ENCODE measurements at regions not wholly inside any gene's neighbourhood (a gene's known extent, or its start where the extent isn't known, plus 50 kb on each side); places are given as distances from the start of the nearest gene placed in this dataset.

GRCh38 chr4:123198706-123199105 lies 197.9 kb upstream of the SPRY1 start:
- no peaks in the 10 kb centered on the region for H3K27me3 ChIP-seq (ENCODE audit: control insufficient read depth, insufficient read depth, low read length)
- no peak for DNase-seq
- no peaks in the 10 kb centered on the region for H3K4me1 ChIP-seq (ENCODE audit: control insufficient read depth, insufficient read depth, low read length)
- no peak overlapping the region for H3K27ac ChIP-seq (ENCODE audit: low read length)
- H3K36me3 ChIP-seq (ENCODE audit: control insufficient read depth, insufficient read depth, low read length) = no peaks in the 10 kb centered on the region
- no CpG with 5 or more reads among the region's 2 CpGs for WGBS (ENCODE audit: insufficient coverage)
- no peaks in the 10 kb centered on the region for H3K9me3 ChIP-seq (replicated peaks; ENCODE audit: control insufficient read depth, low read depth, low read length)
- H3K4me3 ChIP-seq (ENCODE audit: low read length) = no peak overlapping the region

- WGBS (ENCODE audit: insufficient coverage) = 57% methylated on average over 1 of the region's 7 CpGs
- H3K36me3 ChIP-seq (ENCODE audit: control insufficient read depth, insufficient read depth, low read length) = no peaks in the 10 kb centered on the region
- peak; percentile 40 for DNase-seq
Observed at GRCh38 chr4:123200051-123200940, 196.3 kb upstream of the SPRY1 start.

GRCh38 chr4:123204737-123205136 lies 191.9 kb upstream of the SPRY1 start:
- Histone ChIP-seq H3K4me3 (ENCODE audit: low read length) (no peak overlapping the region), H3K9me3 (replicated peaks; ENCODE audit: control insufficient read depth, low read depth, low read length) (no peaks in the 10 kb centered on the region), H3K4me1 (ENCODE audit: control insufficient read depth, insufficient read depth, low read length) (no peaks in the 10 kb centered on the region), H3K36me3 (ENCODE audit: control insufficient read depth, insufficient read depth, low read length) (no peaks in the 10 kb centered on the region), H3K27ac (ENCODE audit: low read length) (no peak overlapping the region), H3K27me3 (ENCODE audit: control insufficient read depth, insufficient read depth, low read length) (no peaks in the 10 kb centered on the region)
- no peak for DNase-seq
- no CpG with 5 or more reads among the region's 1 CpG for WGBS (ENCODE audit: insufficient coverage)

More at GRCh38 chr4:123200051-123200940, 196.3 kb upstream of the SPRY1 start:
- Histone ChIP-seq H3K4me3 (ENCODE audit: low read length) (no peak overlapping the region), H3K4me1 (ENCODE audit: control insufficient read depth, insufficient read depth, low read length) (no peaks in the 10 kb centered on the region), H3K27ac (ENCODE audit: low read length) (no peak overlapping the region), H3K27me3 (ENCODE audit: control insufficient read depth, insufficient read depth, low read length) (no peaks in the 10 kb centered on the region), H3K9me3 (replicated peaks; ENCODE audit: control insufficient read depth, low read depth, low read length) (no peaks in the 10 kb centered on the region)

GRCh38 chr4:123206016-123206415 lies 190.6 kb upstream of the SPRY1 start:
- H3K27ac ChIP-seq (ENCODE audit: low read length) = no peak overlapping the region
- no peak for DNase-seq
- no peaks in the 10 kb centered on the region for H3K4me1 ChIP-seq (ENCODE audit: control insufficient read depth, insufficient read depth, low read length)
- no peak overlapping the region for H3K4me3 ChIP-seq (ENCODE audit: low read length)
- H3K9me3 ChIP-seq (replicated peaks; ENCODE audit: control insufficient read depth, low read depth, low read length) = no peaks in the 10 kb centered on the region
- no peaks in the 10 kb centered on the region for H3K27me3 ChIP-seq (ENCODE audit: control insufficient read depth, insufficient read depth, low read length)
- no CpG with 5 or more reads among the region's 3 CpGs for WGBS (ENCODE audit: insufficient coverage)
- no peaks in the 10 kb centered on the region for H3K36me3 ChIP-seq (ENCODE audit: control insufficient read depth, insufficient read depth, low read length)

GRCh38 chr4:123209436-123209835 lies 187.2 kb upstream of the SPRY1 start:
- H3K27ac ChIP-seq (ENCODE audit: low read length) = no peak overlapping the region
- H3K4me3 ChIP-seq (ENCODE audit: low read length) = no peak overlapping the region
- no peaks in the 10 kb centered on the region for H3K4me1 ChIP-seq (ENCODE audit: control insufficient read depth, insufficient read depth, low read length)
- no peak for DNase-seq
- H3K9me3 ChIP-seq (replicated peaks; ENCODE audit: control insufficient read depth, low read depth, low read length) = no peaks in the 10 kb centered on the region
- WGBS (ENCODE audit: insufficient coverage) = no CpG with 5 or more reads among the region's 4 CpGs
- H3K36me3 ChIP-seq (ENCODE audit: control insufficient read depth, insufficient read depth, low read length) = no peaks in the 10 kb centered on the region
- no peaks in the 10 kb centered on the region for H3K27me3 ChIP-seq (ENCODE audit: control insufficient read depth, insufficient read depth, low read length)

- no CpG with 5 or more reads among the region's 1 CpG for WGBS (ENCODE audit: insufficient coverage)
- no peak overlapping the region for H3K27ac ChIP-seq (ENCODE audit: low read length)
- no peaks in the 10 kb centered on the region for H3K27me3 ChIP-seq (ENCODE audit: control insufficient read depth, insufficient read depth, low read length)
- H3K4me3 ChIP-seq (ENCODE audit: low read length) = no peak overlapping the region
- DNase-seq = no peak
- H3K9me3 ChIP-seq (replicated peaks; ENCODE audit: control insufficient read depth, low read depth, low read length) = no peaks in the 10 kb centered on the region
- no peaks in the 10 kb centered on the region for H3K4me1 ChIP-seq (ENCODE audit: control insufficient read depth, insufficient read depth, low read length)
- no peaks in the 10 kb centered on the region for H3K36me3 ChIP-seq (ENCODE audit: control insufficient read depth, insufficient read depth, low read length)
Observed at GRCh38 chr4:123215536-123215935, 181.1 kb upstream of the SPRY1 start.

- no peak for DNase-seq
- H3K27ac ChIP-seq (ENCODE audit: low read length) = no peak overlapping the region
- H3K4me3 ChIP-seq (ENCODE audit: low read length) = no peak overlapping the region
- WGBS (ENCODE audit: insufficient coverage) = no CpG with 5 or more reads among the region's 1 CpG
- H3K9me3 ChIP-seq (replicated peaks; ENCODE audit: control insufficient read depth, low read depth, low read length) = no peaks in the 10 kb centered on the region
- no peaks in the 10 kb centered on the region for H3K4me1 ChIP-seq (ENCODE audit: control insufficient read depth, insufficient read depth, low read length)
- no peaks in the 10 kb centered on the region for H3K27me3 ChIP-seq (ENCODE audit: control insufficient read depth, insufficient read depth, low read length)
- no peaks in the 10 kb centered on the region for H3K36me3 ChIP-seq (ENCODE audit: control insufficient read depth, insufficient read depth, low read length)
Observed at GRCh38 chr4:123216543-123216942, 180.1 kb upstream of the SPRY1 start.

GRCh38 chr4:123216946-123217345 lies 179.6 kb upstream of the SPRY1 start:
- no peak overlapping the region for H3K27ac ChIP-seq (ENCODE audit: low read length)
- H3K9me3 ChIP-seq (replicated peaks; ENCODE audit: control insufficient read depth, low read depth, low read length) = no peaks in the 10 kb centered on the region
- no peaks in the 10 kb centered on the region for H3K4me1 ChIP-seq (ENCODE audit: control insufficient read depth, insufficient read depth, low read length)
- no peaks in the 10 kb centered on the region for H3K27me3 ChIP-seq (ENCODE audit: control insufficient read depth, insufficient read depth, low read length)
- DNase-seq = peak; percentile 6
- no peaks in the 10 kb centered on the region for H3K36me3 ChIP-seq (ENCODE audit: control insufficient read depth, insufficient read depth, low read length)
- no peak overlapping the region for H3K4me3 ChIP-seq (ENCODE audit: low read length)

GRCh38 chr4:123217664-123218063 lies 178.9 kb upstream of the SPRY1 start:
- H3K27ac ChIP-seq (ENCODE audit: low read length) = no peak overlapping the region
- peak; percentile 5 for DNase-seq
- no peaks in the 10 kb centered on the region for H3K4me1 ChIP-seq (ENCODE audit: control insufficient read depth, insufficient read depth, low read length)
- WGBS (ENCODE audit: insufficient coverage) = no CpG with 5 or more reads among the region's 2 CpGs
- no peaks in the 10 kb centered on the region for H3K36me3 ChIP-seq (ENCODE audit: control insufficient read depth, insufficient read depth, low read length)
- no peaks in the 10 kb centered on the region for H3K9me3 ChIP-seq (replicated peaks; ENCODE audit: control insufficient read depth, low read depth, low read length)
- H3K27me3 ChIP-seq (ENCODE audit: control insufficient read depth, insufficient read depth, low read length) = no peaks in the 10 kb centered on the region
- H3K4me3 ChIP-seq (ENCODE audit: low read length) = no peak overlapping the region

- Histone ChIP-seq H3K4me3 (ENCODE audit: low read length) (no peak overlapping the region), H3K27ac (ENCODE audit: low read length) (no peak overlapping the region), H3K9me3 (replicated peaks; ENCODE audit: control insufficient read depth, low read depth, low read length) (no peaks in the 10 kb centered on the region), H3K36me3 (ENCODE audit: control insufficient read depth, insufficient read depth, low read length) (no peaks in the 10 kb centered on the region), H3K4me1 (ENCODE audit: control insufficient read depth, insufficient read depth, low read length) (no peaks in the 10 kb centered on the region), H3K27me3 (ENCODE audit: control insufficient read depth, insufficient read depth, low read length) (no peaks in the 10 kb centered on the region)
- DNase-seq = no peak
- WGBS (ENCODE audit: insufficient coverage) = 95% methylated on average over 4 of the region's 4 CpGs
Observed at GRCh38 chr4:123218981-123219380, 177.6 kb upstream of the SPRY1 start.
